GM06990 (cell line): ENCODE measurements at regions not wholly inside any gene's neighbourhood (a gene's known extent, or its start where the extent isn't known, plus 50 kb on each side); places are given as distances from the start of the nearest gene placed in this dataset.

ENCODE experiments used
- DNase-seq: peaks from one replicate; pipeline ENCODE4 v3.0.0-alpha.2; 2011; ENCODE audit not compliant: insufficient read length; ENCODE audit errors: extremely low read depth
- H3K27me3 ChIP-seq: replicated peaks from 2 replicates; pipeline ENCODE4 v1.6.0; 2011; ENCODE audit warnings: low read length; ENCODE audit not compliant: control insufficient read depth, insufficient read depth
- H3K36me3 ChIP-seq: 2 replicates; pipeline ENCODE4 v1.5.1; 2011; ENCODE audit warnings: low read length; ENCODE audit not compliant: control insufficient read depth, insufficient read depth
- H3K4me3 ChIP-seq: replicated peaks from 2 replicates; pipeline ENCODE4 v1.5.1; 2011; ENCODE audit warnings: low read depth, mild to moderate bottlenecking, control low read depth, low read length
- TF ChIP-seq, protein P1 (sequence below): IDR thresholded peaks from 2 replicates; pipeline ENCODE4 v1.5.1; 2011; ENCODE audit warnings: low read length, control low read depth, mild to moderate bottlenecking, inconsistent platforms; ENCODE audit not compliant: insufficient read depth, poor library complexity, severe bottlenecking

DNA sequence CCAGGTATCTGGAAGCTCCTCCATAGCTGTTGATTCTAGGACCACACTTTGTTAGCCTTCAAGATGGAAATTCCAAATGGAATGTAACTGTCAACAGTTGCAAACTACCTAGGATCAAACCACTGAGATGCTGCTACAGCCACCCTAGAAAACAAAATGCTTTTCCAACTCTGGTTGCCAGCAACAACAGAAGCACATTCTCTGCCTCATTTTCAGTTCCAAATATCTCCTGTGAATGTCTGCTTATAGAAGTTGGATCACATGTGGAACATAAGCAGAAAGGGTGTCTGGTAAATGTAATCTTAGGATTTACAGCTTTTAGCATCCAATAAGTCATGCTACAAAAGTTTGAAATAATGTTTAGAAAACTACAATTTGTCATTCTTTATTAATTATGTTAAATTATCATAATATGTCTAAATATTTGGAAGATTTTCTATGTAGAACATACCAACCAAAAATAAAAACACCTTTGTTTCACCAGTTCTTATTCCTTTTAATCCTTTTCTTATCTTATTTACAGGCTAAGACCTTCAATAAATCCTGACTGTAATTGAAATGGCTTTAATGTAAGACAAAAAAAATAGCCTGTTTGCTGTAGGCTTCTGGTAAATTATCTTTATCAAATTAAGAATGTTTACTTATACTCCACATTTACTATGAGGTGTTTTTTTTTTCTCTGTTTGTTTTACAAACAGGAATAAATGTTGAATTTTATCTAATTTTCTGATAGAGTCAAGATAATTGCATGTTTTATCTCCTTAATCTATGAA is 687.1 kb downstream of the IGSF11 start:
- Histone ChIP-seq H3K4me3 (no peak overlapping the region), H3K27me3 (no peaks in the 10 kb centered on the region), H3K36me3 (no peaks in the 10 kb centered on the region)
- TF ChIP-seq, protein P1, sequence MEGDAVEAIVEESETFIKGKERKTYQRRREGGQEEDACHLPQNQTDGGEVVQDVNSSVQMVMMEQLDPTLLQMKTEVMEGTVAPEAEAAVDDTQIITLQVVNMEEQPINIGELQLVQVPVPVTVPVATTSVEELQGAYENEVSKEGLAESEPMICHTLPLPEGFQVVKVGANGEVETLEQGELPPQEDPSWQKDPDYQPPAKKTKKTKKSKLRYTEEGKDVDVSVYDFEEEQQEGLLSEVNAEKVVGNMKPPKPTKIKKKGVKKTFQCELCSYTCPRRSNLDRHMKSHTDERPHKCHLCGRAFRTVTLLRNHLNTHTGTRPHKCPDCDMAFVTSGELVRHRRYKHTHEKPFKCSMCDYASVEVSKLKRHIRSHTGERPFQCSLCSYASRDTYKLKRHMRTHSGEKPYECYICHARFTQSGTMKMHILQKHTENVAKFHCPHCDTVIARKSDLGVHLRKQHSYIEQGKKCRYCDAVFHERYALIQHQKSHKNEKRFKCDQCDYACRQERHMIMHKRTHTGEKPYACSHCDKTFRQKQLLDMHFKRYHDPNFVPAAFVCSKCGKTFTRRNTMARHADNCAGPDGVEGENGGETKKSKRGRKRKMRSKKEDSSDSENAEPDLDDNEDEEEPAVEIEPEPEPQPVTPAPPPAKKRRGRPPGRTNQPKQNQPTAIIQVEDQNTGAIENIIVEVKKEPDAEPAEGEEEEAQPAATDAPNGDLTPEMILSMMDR = no peak
- no peak for DNase-seq

DNA sequence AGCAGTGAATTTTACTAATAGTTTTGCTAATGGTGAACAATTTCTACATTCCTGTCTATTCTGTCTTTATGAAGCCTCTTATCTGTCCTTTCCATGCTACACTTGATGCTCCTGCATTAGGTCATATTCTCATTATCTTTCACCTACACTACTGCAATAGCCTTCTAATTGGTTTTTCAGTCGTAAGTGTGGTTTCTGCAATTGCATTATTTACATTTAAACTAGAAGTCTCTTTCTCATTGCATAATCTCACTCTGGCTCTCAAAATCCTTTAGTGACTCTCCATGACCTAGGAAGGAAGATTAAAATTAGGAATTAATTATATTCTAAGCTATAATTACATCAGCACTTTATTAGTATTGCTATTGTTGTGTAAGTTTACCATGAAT is 686.5 kb downstream of the IGSF11 start:
- no peak for DNase-seq
- TF ChIP-seq, protein P1 = no peak
- no peak overlapping the region for H3K4me3 ChIP-seq
- no peaks in the 10 kb centered on the region for H3K27me3 ChIP-seq
- H3K36me3 ChIP-seq = no peaks in the 10 kb centered on the region

DNA sequence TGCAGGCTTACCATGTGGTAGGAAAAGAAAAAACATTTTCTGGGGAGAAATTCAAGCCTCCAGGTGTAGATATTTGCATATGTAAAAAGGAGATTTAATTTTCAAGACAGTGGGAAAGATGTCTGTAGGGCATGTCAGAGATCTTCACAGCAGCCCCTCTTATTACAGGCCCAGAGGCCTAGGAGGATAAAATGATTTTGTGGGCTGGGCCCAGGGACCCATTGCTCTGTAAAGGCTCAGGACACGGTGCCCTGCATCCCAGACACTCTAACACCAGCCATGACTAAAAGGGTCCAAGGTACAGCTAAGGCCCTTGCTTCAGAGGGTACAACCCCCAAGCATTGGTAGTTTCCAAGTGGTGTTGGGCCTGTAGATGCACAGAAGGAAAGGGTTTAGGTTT is 680.1 kb downstream of the IGSF11 start:
- no peak for DNase-seq
- TF ChIP-seq, protein P1 = no peak
- no peaks in the 10 kb centered on the region for H3K36me3 ChIP-seq
- H3K27me3 ChIP-seq = no peaks in the 10 kb centered on the region
- H3K4me3 ChIP-seq = no peak overlapping the region

DNA sequence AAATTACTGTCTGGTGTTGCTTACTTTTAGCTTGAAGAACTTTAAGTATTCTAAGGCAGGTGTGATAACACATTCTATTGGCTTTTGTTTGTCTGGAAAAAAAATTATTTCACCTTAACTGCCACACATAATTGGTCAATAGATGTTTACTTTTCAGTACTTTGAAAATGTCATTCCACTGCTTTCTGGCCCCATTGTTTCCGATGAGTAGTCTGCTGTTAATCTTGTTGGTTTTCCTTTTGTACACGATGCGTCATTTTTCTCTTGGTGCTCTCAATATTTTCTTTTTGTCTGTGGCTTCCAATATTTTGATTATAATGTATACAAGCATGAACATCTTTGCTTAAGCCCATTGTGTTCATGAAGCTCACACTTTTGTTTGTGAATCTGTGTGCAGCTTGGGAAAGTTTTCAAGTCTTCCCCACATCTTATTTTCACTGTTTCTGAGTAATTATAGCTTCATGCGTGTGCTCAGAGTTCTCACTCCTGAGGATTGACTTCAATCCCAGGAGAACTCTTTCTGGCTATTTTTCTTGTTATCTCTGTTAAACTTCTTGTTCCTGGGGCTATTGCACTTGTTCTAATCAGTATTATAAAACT is 664.7 kb downstream of the IGSF11 start:
- H3K4me3 ChIP-seq = no peak overlapping the region
- no peaks in the 10 kb centered on the region for H3K27me3 ChIP-seq
- DNase-seq = no peak
- H3K36me3 ChIP-seq = no peaks in the 10 kb centered on the region
- TF ChIP-seq, protein P1 = no peak

DNA sequence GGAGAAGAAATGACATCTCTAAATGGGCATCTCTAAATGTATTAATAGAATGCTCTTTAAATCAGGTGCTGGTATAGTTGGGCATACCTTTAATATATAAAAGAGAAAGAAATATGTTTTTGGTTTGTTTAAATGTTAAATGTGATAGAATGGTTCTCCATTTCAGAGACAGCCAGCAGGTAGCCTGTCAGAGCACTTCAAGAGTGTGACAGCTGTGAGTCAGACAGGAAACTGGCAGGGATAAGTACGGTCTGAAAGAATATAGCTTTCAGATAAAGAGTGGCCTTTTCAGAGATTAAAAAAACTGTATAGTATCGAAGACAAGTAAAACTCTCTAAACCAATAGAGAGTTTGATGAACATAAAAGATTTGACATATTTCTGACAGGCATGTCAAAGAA is 654.1 kb downstream of the IGSF11 start:
- no peak for DNase-seq
- Histone ChIP-seq H3K27me3 (no peaks in the 10 kb centered on the region), H3K36me3 (no peaks in the 10 kb centered on the region), H3K4me3 (no peak overlapping the region)
- TF ChIP-seq, protein P1 = no peak
